HepG2 (cell line): ENCODE measurements at regions not wholly inside any gene's neighbourhood (a gene's known extent, or its start where the extent isn't known, plus 50 kb on each side); places are given as distances from the start of the nearest gene placed in this dataset.

Experiments
- ATAC-seq: fragments of 200-7000 bp; cut with Tn5 transposase; 3 replicates; pipeline ENCODE4 v1.9.1; 2020; ENCODE audit warnings: mild to moderate bottlenecking, moderate library complexity
- BruUV-seq: library from RNA; stranded (reverse); fragments of 400-500 nt; replicated peaks from 2 replicates; lab custom pipeline; 2021; lab: Mats Ljungman, UMichigan
- CTCF ChIA-PET: fragments of 300-600 bp; formaldehyde crosslinking; extraction: SDS; loops from one replicate; lab custom pipeline; 2021; ENCODE audit warnings: low total read pairs, inconsistent platforms, low intra/inter-chr PET ratio; lab: Yijun Ruan, JAX
- POLR2A ChIA-PET: fragments of 350-600 bp; sonication (Branson Sonifier 250); formaldehyde crosslinking; loops from one replicate; lab custom pipeline; 2020; ENCODE audit warnings: antibody characterized with exemption, inconsistent platforms; lab: Yijun Ruan, JAX
- DNase-seq: peaks from one replicate; pipeline ENCODE4 v3.0.0-alpha.2; 2015; ENCODE audit warnings: low spot score
- FAIRE-seq: peaks from 3 replicates; lab custom pipeline; 2011; peaks lifted over from hg19 to GRCh38; lab: Jason Lieb, UNC
- H2AFZ ChIP-seq: one replicate; pipeline ENCODE4 v1.6.1; 2011; ENCODE audit warnings: low read length, inconsistent platforms
- H3K27ac ChIP-seq: fragments of 300-600 bp; 3 replicates; pipeline ENCODE4 v1.8.0; 2011; ENCODE audit warnings: mixed run types, mild to moderate bottlenecking, mixed read lengths, low read length, inconsistent platforms; ENCODE audit not compliant: insufficient read depth; ENCODE audit errors: extremely low read length
- H3K27me3 ChIP-seq, 2 experiments: fragments of 200-600 bp in 1 of 2; 2 replicates in 1 of 2; 3 replicates in 1 of 2; pipeline versions ENCODE4 v1.6.0 to v1.8.0; 2011; ENCODE audit warnings: low read length in 2 of 2, mild to moderate bottlenecking in 2 of 2, moderate library complexity in 2 of 2, inconsistent platforms in 1 of 2; ENCODE audit not compliant: insufficient read depth in 2 of 2, control insufficient read depth in 1 of 2
- H3K36me3 ChIP-seq, 2 experiments: fragments of 200-600 bp in 1 of 2; replicated peaks in 1 of 2; 2 replicates in 1 of 2; 3 replicates in 1 of 2; pipeline versions ENCODE4 v1.5.1 to v1.8.0; 2011; ENCODE audit warnings: low read length in 2 of 2, inconsistent platforms in 1 of 2; ENCODE audit not compliant: insufficient read depth in 2 of 2, control insufficient read depth in 1 of 2
- H3K4me1 ChIP-seq: 2 replicates; pipeline ENCODE4 v1.5.1; 2012; ENCODE audit warnings: low read length, inconsistent platforms; ENCODE audit not compliant: insufficient read depth
- H3K4me2 ChIP-seq: 2 replicates; pipeline ENCODE4 v1.6.0; 2011; ENCODE audit warnings: low read depth, low read length, inconsistent platforms
- H3K4me3 ChIP-seq, 3 experiments: fragments of 200-600 bp in 1 of 3; sonication (generic), shearing (Covaris generic) in 1 of 3; replicated peaks in 1 of 3; 2 replicates each; pipeline ENCODE4 v1.5.1; 2011 to 2016; ENCODE audit warnings: low read length in 3 of 3, inconsistent platforms in 2 of 3, low read depth in 2 of 3, mild to moderate bottlenecking in 2 of 3, control low read depth in 1 of 3, mixed read lengths in 1 of 3; ENCODE audit not compliant: insufficient read depth in 1 of 3
- H3K79me2 ChIP-seq: one replicate; pipeline ENCODE4 v1.6.1; 2011; ENCODE audit warnings: low read length, inconsistent platforms; ENCODE audit not compliant: insufficient read depth
- H3K9ac ChIP-seq: 2 replicates; pipeline ENCODE4 v1.6.0; 2011; ENCODE audit warnings: mild to moderate bottlenecking, low read depth, low read length, inconsistent platforms; ENCODE audit not compliant: insufficient read depth
- H3K9me3 ChIP-seq: 2 replicates; pipeline ENCODE4 v1.5.1; 2012; ENCODE audit warnings: mild to moderate bottlenecking, low read length
- H4K20me1 ChIP-seq: 2 replicates; pipeline ENCODE4 v1.6.0; 2011; ENCODE audit warnings: inconsistent platforms, mild to moderate bottlenecking, low read length, moderate library complexity; ENCODE audit not compliant: insufficient read depth
- AKNA ChIP-seq: sonication (generic); formaldehyde crosslinking; IDR thresholded peaks from 2 replicates; pipeline ENCODE4 v1.4.0; 2020; ENCODE audit warnings: missing genetic modification reagents, borderline replicate concordance
- FOXP1 ChIP-seq, 2 experiments: fragments of 450-650 bp in 1 of 2; IDR thresholded peaks; 2 replicates each; pipeline ENCODE4 v1.6.1; 2017 to 2018; ENCODE audit warnings: antibody characterized with exemption in 1 of 2
- PHF8 ChIP-seq: sonication (generic); formaldehyde crosslinking; IDR thresholded peaks from 2 replicates; pipeline ENCODE4 v1.5.0; 2020; ENCODE audit warnings: missing genetic modification reagents
- RAD21 ChIP-seq: fragments of 450-650 bp; formaldehyde crosslinking; IDR thresholded peaks from 2 replicates; pipeline ENCODE4 v1.5.0; 2020; ENCODE audit warnings: mild to moderate bottlenecking
- RORA ChIP-seq: sonication (generic); formaldehyde crosslinking; IDR thresholded peaks from 2 replicates; pipeline ENCODE4 v1.5.0; 2020; ENCODE audit warnings: mild to moderate bottlenecking, missing genetic modification reagents, moderate library complexity
- SRSF1 ChIP-seq: fragments of 200-400 bp; formaldehyde crosslinking; optimal IDR thresholded peaks from 2 replicates; pipeline ENCODE3; 2017; ENCODE audit warnings: mild to moderate bottlenecking, low read depth, low read length, moderate library complexity
- ZNF512B ChIP-seq: sonication (generic); formaldehyde crosslinking; IDR thresholded peaks from 2 replicates; pipeline ENCODE4 v1.5.1; 2020; ENCODE audit warnings: missing genetic modification reagents, mild to moderate bottlenecking, borderline replicate concordance
- ZNF672 ChIP-seq: sonication (generic); formaldehyde crosslinking; IDR thresholded peaks from 2 replicates; pipeline ENCODE4 v1.8.1; 2022; ENCODE audit warnings: missing genetic modification reagents
- ZNF878 ChIP-seq: sonication (generic); formaldehyde crosslinking; IDR thresholded peaks from 2 replicates; pipeline ENCODE4 v1.8.1; 2023; ENCODE audit warnings: mild to moderate bottlenecking, missing genetic modification reagents, moderate library complexity
- WGBS: methylation state at CpG from one replicate; pipeline ENCODE4 v1.1.6; 2017; ENCODE audit warnings: low lambda C conversion rate; 5-methylcytosine and 5-hydroxymethylcytosine counted together
- in situ Hi-C: cut with HindIII; loops from 2 replicates; pipeline ENCODE4 v1.10.0; 2017; ENCODE audit warnings: low pct_unique_long_range_greater_than_20kb; ENCODE audit not compliant: extremely low pct_ligation_motif_present
- intact Hi-C: fragments of 100-400 bp; cut with micrococcal nuclease; formaldehyde crosslinking; loops from one replicate; pipeline ENCODE4 v1.10.0; 2022; ENCODE audit not compliant: unreplicated experiment

- Histone ChIP-seq H3K4me3 (no peak overlapping the region), H3K9me3 (no peaks in the 10 kb centered on the region), H2AFZ (no peak overlapping the region)
- intact Hi-C loops = no loop called here
- CTCF ChIA-PET = no interaction called here
- no peak for ATAC-seq
- no peak for TF ChIP-seq RAD21 (CRISPR knock-in tag)
- no peak for TF ChIP-seq ZNF512B (CRISPR knock-in tag)
- no peak for TF ChIP-seq RORA
- no peak for TF ChIP-seq FOXP1 (IDR thresholded peaks at IDR 0.05)
- TF ChIP-seq FOXP1 (CRISPR knock-in tag; IDR thresholded peaks at IDR 0.05) = no peak
- no peak for TF ChIP-seq ZNF672 (CRISPR knock-in tag)
- TF ChIP-seq SRSF1 = no peak
- TF ChIP-seq, all 625 proteins: peak for 0
- Histone ChIP-seq H4K20me1 (no peaks in the 10 kb centered on the region), H3K4me1 (no peaks in the 10 kb centered on the region), H3K27me3 (no peaks in the 10 kb centered on the region), H3K27ac (no peak overlapping the region), H3K9ac (no peak overlapping the region), H3K79me2 (no peaks in the 10 kb centered on the region), H3K36me3 (no peaks in the 10 kb centered on the region), H3K4me2 (no peak overlapping the region)
- in situ Hi-C loops = no loop called here
- DNase-seq (no peak), FAIRE-seq (no peak)
- BruUV-seq = no TSS peak
- POLR2A ChIA-PET = no interaction called here
- 2% methylated on average over 6 of the region's 6 CpGs for whole genome bisulfite sequencing
Observed at GRCh38 chr9:78899006-78899405, 602.1 kb downstream of the PSAT1 start.

- in situ Hi-C loops (no loop called here), intact Hi-C loops (no loop called here)
- Histone ChIP-seq H4K20me1 (no peaks in the 10 kb centered on the region), H3K9me3 (no peaks in the 10 kb centered on the region), H2AFZ (no peak overlapping the region), H3K36me3 (no peaks in the 10 kb centered on the region), H3K27me3 (no peaks in the 10 kb centered on the region), H3K79me2 (no peaks in the 10 kb centered on the region), H3K4me3 (no peak overlapping the region), H3K9ac (no peak overlapping the region), H3K4me1 (no peaks in the 10 kb centered on the region), H3K4me2 (no peak overlapping the region), H3K27ac (no peak overlapping the region)
- DNase-seq = no peak
- ChIA-PET POLR2A (no interaction called here), CTCF (no interaction called here)
- no TSS peak for BruUV-seq
- no peak for TF ChIP-seq ZNF878 (CRISPR knock-in tag)
- TF ChIP-seq AKNA (CRISPR knock-in tag) = no peak
- no peak for TF ChIP-seq PHF8 (CRISPR knock-in tag)
- FAIRE-seq = no peak
- 0% methylated on average over 1 of the region's 1 CpG for WGBS
- ATAC-seq = no peak
Observed at GRCh38 chr9:78900500-78900899, 603.6 kb downstream of the PSAT1 start.
